Embryonic facial prominence (tissue), 1 donor: ENCODE measurements at regions not wholly inside any gene's neighbourhood (a gene's known extent, or its start where the extent isn't known, plus 50 kb on each side); places are given as distances from the start of the nearest gene placed in this dataset.
"Not testable (repeated sequence)": the region's sequence is repeated elsewhere in the genome, so short reads cannot be mapped to it uniquely, and the experiment has no call there.

Experiments used
- DNase-seq: peaks from one replicate; pipeline ENCODE4 v3.0.0-alpha.2; 2016; ENCODE audit errors: extremely low spot score

GRCh38 chr6:903761-904160 lies 210.8 kb upstream of the EXOC2 start:
- DNase-seq = no peak

GRCh38 chr6:901696-902460 lies 208.9 kb upstream of the EXOC2 start:
- peak; percentile 38 for DNase-seq

- DNase-seq = no peak
Measured at GRCh38 chr6:900716-901605, 208.0 kb upstream of the EXOC2 start.

- no peak for DNase-seq
Measured at GRCh38 chr6:897528-898207, 204.7 kb upstream of the EXOC2 start.

GRCh38 chr6:894274-894673 lies 201.3 kb upstream of the EXOC2 start:
- DNase-seq = no peak

- DNase-seq = no peak
Measured at GRCh38 chr6:890995-891394, 198.1 kb upstream of the EXOC2 start.

- DNase-seq = no peak
Measured at GRCh38 chr6:890201-890600, 197.3 kb upstream of the EXOC2 start.

GRCh38 chr6:887583-888235 lies 194.8 kb upstream of the EXOC2 start:
- no peak for DNase-seq

- DNase-seq = not testable (repeated sequence)
Measured at GRCh38 chr6:886116-886515, 193.2 kb upstream of the EXOC2 start.

- no peak for DNase-seq
Measured at GRCh38 chr6:885051-885590, 192.2 kb upstream of the EXOC2 start.

GRCh38 chr6:884570-884969 lies 191.6 kb upstream of the EXOC2 start:
- DNase-seq = no peak

GRCh38 chr6:882084-882598 lies 189.2 kb upstream of the EXOC2 start:
- DNase-seq = no peak

- no peak for DNase-seq
Measured at GRCh38 chr6:878179-878578, 185.2 kb upstream of the EXOC2 start.

GRCh38 chr6:875012-875411 lies 182.1 kb upstream of the EXOC2 start:
- DNase-seq = no peak

- DNase-seq = no peak
Measured at GRCh38 chr6:872570-873125, 179.7 kb upstream of the EXOC2 start.

- no peak for DNase-seq
Measured at GRCh38 chr6:871503-871902, 178.6 kb upstream of the EXOC2 start.

- no peak for DNase-seq
Measured at GRCh38 chr6:870096-870495, 177.2 kb upstream of the EXOC2 start.

GRCh38 chr6:868201-868600 lies 175.3 kb upstream of the EXOC2 start:
- DNase-seq = no peak

GRCh38 chr6:867378-867777 lies 174.4 kb upstream of the EXOC2 start:
- DNase-seq = no peak

GRCh38 chr6:866316-866715 lies 173.4 kb upstream of the EXOC2 start:
- no peak for DNase-seq

GRCh38 chr6:865846-866245 lies 172.9 kb upstream of the EXOC2 start:
- no peak for DNase-seq
